Stomach (tissue), 8 donors: ENCODE measurements at regions not wholly inside any gene's neighbourhood (a gene's known extent, or its start where the extent isn't known, plus 50 kb on each side); places are given as distances from the start of the nearest gene placed in this dataset.

Experiments
- DNase-seq, 2 donors: peaks; one replicate each; pipeline versions ENCODE4 v3.0.0 to v3.0.0-alpha.2; 2013 to 2019
- H3K27ac ChIP-seq, 5 donors: fragments of 200-600 bp in 4 of 5; sonication (generic) in 4 of 5; one replicate each; pipeline ENCODE4 v1.5.1; 2013 to 2019; ENCODE audit warnings: mild to moderate bottlenecking in 1 of 5, moderate library complexity in 1 of 5
- H3K27me3 ChIP-seq, 3 donors: fragments of 200-600 bp; sonication (generic); one replicate each; pipeline ENCODE4 v1.5.1; 2017 to 2019; ENCODE audit warnings: mixed run types in 1 of 3
- H3K36me3 ChIP-seq, 4 donors: fragments of 200-600 bp; sonication (generic); 1 replicate in 3 of 4; 2 replicates in 1 of 4; pipeline ENCODE4 v1.5.1; 2016 to 2019
- H3K4me1 ChIP-seq, 4 donors: fragments of 200-600 bp; sonication (generic); one replicate each; pipeline ENCODE4 v1.5.1; 2016 to 2019
- H3K4me3 ChIP-seq, 4 donors: fragments of 200-600 bp; sonication (generic) in 3 of 4; one replicate each; pipeline ENCODE4 v1.5.1; 2016 to 2019; ENCODE audit warnings: mild to moderate bottlenecking in 1 of 4
- H3K9me3 ChIP-seq, 4 donors: fragments of 200-600 bp; sonication (generic); one replicate each; pipeline ENCODE4 v1.5.1; 2016 to 2019
- EP300 ChIP-seq: sonication (generic); formaldehyde crosslinking; IDR thresholded peaks from one replicate; pipeline ENCODE4 v1.6.1; 2017; ENCODE audit warnings: antibody characterized with exemption
- POLR2A ChIP-seq, 4 donors: fragments of 450-650 bp; IDR thresholded peaks; one replicate each; pipeline ENCODE4 v1.6.1; 2016; ENCODE audit warnings: antibody characterized with exemption in 4 of 4, control low read depth in 2 of 4, mild to moderate bottlenecking in 1 of 4, moderate library complexity in 1 of 4
- POLR2AphosphoS5 ChIP-seq, 3 donors: sonication (generic); formaldehyde crosslinking; IDR thresholded peaks; one replicate each; pipeline ENCODE4 v1.6.1; 2016; ENCODE audit warnings: antibody characterized with exemption in 3 of 3
- WGBS, 5 donors: extraction: QIAGEN DNeasy Blood & Tissue Kit in 3 of 5; methylation state at CpG; one replicate each; pipeline versions ENCODE4 v1.1.5 to v1.1.7; 2013 to 2018; 5-methylcytosine and 5-hydroxymethylcytosine counted together
- intact Hi-C: fragments of 100-400 bp; cut with DNase I; formaldehyde crosslinking; loops from one replicate; pipeline ENCODE4 v1.15.1; 2023; ENCODE audit warnings: low total_unique reads
- TF ChIP-seq, protein P1 (sequence below), 7 experiments: fragments of 450-650 bp in 4 of 7; fragments of 200-600 bp in 3 of 7; sonication (generic) in 3 of 7; IDR thresholded peaks; one replicate each; pipeline ENCODE4 v1.5.1; 2016 to 2019; ENCODE audit warnings: antibody characterized with exemption in 7 of 7, control low read depth in 2 of 7, mild to moderate bottlenecking in 1 of 7
- donor health status: healthy with polysubstance abuse.
- donor health status: Bipolar disorder and iron deficiency.
- donor health status: healthy.

DNA sequence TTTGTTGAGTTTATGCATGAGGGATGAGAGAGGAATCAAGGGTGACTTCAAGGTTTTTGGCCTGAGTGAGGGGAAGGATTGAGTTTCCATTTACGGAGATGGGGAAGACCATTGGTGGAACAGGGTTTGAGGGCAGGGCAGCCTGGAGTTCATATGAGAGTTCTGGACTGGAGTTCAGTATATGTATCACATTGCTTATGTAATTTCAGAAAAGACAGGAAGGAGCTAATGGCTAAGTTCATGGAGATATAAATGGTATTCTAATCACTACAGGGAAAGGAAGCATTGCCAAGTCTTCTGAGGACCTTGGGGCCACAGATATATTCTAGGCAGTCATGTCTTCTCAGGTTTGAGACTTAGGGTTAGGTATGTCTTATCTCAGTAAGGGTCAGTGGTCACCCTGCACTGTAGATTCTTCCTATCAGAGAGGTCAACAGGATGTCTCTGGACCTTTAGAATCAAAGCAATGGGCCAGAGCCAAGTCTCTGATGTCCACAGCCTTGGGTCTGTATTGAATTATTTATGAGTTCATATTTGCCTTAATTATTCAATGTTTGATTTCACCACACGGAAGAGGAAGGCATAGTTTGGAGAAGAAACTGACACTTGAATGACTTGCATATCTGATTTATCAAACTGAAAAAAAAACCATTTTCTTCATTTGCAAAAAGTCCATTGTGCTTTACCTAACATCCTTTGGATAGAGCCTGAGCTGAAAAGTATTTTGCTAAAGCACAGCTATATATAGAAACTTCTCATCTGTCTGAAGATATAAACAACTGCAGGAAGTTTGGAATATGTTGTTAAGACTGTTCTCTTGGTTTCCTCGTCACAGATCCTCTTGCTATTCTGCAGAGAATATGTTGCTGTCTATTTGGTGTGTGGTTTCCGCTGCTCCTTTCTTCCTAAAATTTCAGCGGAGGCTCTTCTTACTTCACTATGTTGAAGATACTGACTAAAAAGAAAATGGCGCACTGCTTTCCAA lies 139.5 kb downstream of the PDGFRA start:
- DNase-seq = peak in 1 of 2 donors; percentile 59
- TF ChIP-seq POLR2A (IDR thresholded peaks at IDR 0.05) (no peak), EP300 (no peak), POLR2AphosphoS5 (IDR thresholded peaks at IDR 0.05) (no peak)
- TF ChIP-seq, protein P1, sequence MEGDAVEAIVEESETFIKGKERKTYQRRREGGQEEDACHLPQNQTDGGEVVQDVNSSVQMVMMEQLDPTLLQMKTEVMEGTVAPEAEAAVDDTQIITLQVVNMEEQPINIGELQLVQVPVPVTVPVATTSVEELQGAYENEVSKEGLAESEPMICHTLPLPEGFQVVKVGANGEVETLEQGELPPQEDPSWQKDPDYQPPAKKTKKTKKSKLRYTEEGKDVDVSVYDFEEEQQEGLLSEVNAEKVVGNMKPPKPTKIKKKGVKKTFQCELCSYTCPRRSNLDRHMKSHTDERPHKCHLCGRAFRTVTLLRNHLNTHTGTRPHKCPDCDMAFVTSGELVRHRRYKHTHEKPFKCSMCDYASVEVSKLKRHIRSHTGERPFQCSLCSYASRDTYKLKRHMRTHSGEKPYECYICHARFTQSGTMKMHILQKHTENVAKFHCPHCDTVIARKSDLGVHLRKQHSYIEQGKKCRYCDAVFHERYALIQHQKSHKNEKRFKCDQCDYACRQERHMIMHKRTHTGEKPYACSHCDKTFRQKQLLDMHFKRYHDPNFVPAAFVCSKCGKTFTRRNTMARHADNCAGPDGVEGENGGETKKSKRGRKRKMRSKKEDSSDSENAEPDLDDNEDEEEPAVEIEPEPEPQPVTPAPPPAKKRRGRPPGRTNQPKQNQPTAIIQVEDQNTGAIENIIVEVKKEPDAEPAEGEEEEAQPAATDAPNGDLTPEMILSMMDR (IDR thresholded peaks at IDR 0.05) = no peak
- no peak overlapping the region for H3K4me3 ChIP-seq
- intact Hi-C loops = no loop called here
- H3K4me1 ChIP-seq = peaks cover 0 to 9% (median 4%) of the 10 kb centered on the region in 4 donors
- H3K36me3 ChIP-seq = no peaks in the 10 kb centered on the region
- no peaks in the 10 kb centered on the region for H3K9me3 ChIP-seq
- H3K27ac ChIP-seq = no peak overlapping the region
- WGBS, 5 donors = 41 to 67% (median 61%) methylated on average over 6 of the region's 6 CpGs
- no peaks in the 10 kb centered on the region for H3K27me3 ChIP-seq

DNA sequence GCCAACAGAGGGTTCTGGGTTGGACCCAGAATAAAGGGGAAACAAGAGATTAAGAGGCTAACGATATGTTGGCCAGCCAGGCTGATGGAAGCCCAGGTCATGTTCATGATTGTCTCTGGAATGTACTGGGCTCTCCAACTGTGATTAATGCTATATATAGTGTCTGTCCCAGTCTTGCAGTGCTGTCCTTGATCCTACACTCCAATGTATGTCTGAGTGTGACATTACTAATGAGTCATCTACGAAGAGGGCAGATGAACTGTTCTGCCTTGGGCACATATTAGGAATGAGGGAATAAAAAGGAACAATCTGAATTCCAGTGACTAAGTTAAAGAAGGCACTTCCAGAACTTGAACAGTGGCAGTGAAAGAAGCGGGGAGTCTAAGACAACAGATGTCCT lies 142.1 kb downstream of the PDGFRA start:
- 67 to 85% (median 72%) methylated on average over 3 of the region's 3 CpGs for WGBS, 5 donors

DNA sequence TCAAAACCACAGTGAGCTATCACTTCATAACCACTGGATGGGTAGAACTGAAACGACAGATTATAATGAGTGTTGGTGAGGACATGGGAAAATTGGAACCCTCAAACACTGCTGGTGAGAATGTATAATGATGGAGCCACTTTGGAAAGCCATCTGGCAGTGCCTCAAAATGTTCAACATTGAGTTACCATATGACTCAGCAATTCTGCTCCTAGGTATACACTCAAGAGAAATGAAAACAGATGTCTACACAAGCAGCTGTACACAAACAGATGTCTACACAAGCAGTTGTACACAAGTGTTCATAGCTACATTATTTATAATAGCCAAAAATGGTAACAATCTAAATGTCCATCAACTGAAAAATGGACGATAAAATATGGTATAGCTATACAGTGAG lies 143.9 kb downstream of the PDGFRA start:
- DNase-seq = no peak
- H3K27me3 ChIP-seq = no peaks in the 10 kb centered on the region
- peaks cover 0 to 9% (median 3%) of the 10 kb centered on the region in 4 donors for H3K4me1 ChIP-seq
- no peaks in the 10 kb centered on the region for H3K36me3 ChIP-seq
- H3K27ac ChIP-seq = no peak overlapping the region
- intact Hi-C loops = no loop called here
- no peaks in the 10 kb centered on the region for H3K9me3 ChIP-seq
- no peak overlapping the region for H3K4me3 ChIP-seq
- TF ChIP-seq, protein P1 (IDR thresholded peaks at IDR 0.05) = no peak
- no peak for TF ChIP-seq POLR2A (IDR thresholded peaks at IDR 0.05)
- no peak for TF ChIP-seq POLR2AphosphoS5 (IDR thresholded peaks at IDR 0.05)
- TF ChIP-seq EP300 = no peak
- WGBS, 5 donors = 91 to 95% (median 93%) methylated on average over 2 of the region's 2 CpGs

More for the DNA sequence above, 142.1 kb downstream of the PDGFRA start:
- Histone ChIP-seq H3K36me3 (no peaks in the 10 kb centered on the region), H3K9me3 (no peaks in the 10 kb centered on the region), H3K27me3 (no peaks in the 10 kb centered on the region), H3K27ac (no peak overlapping the region), H3K4me1 (peaks cover 0 to 9% (median 4%) of the 10 kb centered on the region in 4 donors), H3K4me3 (no peak overlapping the region)
- no peak for TF ChIP-seq POLR2AphosphoS5 (IDR thresholded peaks at IDR 0.05)
- no peak for TF ChIP-seq POLR2A (IDR thresholded peaks at IDR 0.05)
- TF ChIP-seq, protein P1 (IDR thresholded peaks at IDR 0.05) = no peak
- no peak for TF ChIP-seq EP300
- intact Hi-C loops = no loop called here
- no peak for DNase-seq

DNA sequence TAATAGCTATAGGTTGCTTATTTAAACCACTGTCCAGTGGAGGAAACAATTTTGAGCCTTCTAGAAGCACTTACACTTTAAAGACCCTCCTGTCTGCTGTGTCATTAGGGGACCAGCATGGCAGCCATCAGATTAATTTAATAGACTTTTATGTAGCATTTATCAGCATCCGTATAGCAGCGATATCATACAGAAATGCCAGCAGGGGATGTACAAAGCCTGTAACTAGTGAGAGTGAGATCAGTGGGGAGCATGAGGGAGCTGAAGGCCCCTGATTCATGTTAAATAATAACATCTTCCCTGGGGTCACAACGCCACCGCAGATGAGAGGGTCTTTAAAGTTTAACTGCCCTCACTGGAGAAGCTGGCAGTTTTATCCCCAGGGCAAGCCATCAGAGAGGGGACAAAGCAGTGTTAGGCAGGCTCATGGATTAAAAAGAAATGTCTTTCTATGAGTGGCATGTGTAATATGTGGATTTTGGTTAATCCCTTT lies 144.7 kb downstream of the PDGFRA start:
- DNase-seq = no peak
- Histone ChIP-seq H3K9me3 (no peaks in the 10 kb centered on the region), H3K4me3 (no peak overlapping the region), H3K27me3 (no peaks in the 10 kb centered on the region), H3K36me3 (no peaks in the 10 kb centered on the region), H3K4me1 (peaks cover 0 to 7% (median 0%) of the 10 kb centered on the region in 4 donors), H3K27ac (no peak overlapping the region)
- intact Hi-C loops = no loop called here
- 84 to 96% (median 90%) methylated on average over 4 of the region's 4 CpGs for WGBS, 5 donors
- TF ChIP-seq EP300 (no peak), POLR2AphosphoS5 (IDR thresholded peaks at IDR 0.05) (no peak), POLR2A (IDR thresholded peaks at IDR 0.05) (no peak)
- TF ChIP-seq, protein P1 (IDR thresholded peaks at IDR 0.05) = no peak
